ENCODE measurements at regions not wholly inside any gene's neighbourhood (a gene's known extent, or its start where the extent isn't known, plus 50 kb on each side); places are given as distances from the start of the nearest gene placed in this dataset.

GRCh38 chr5:167378894-167379723, 912.3 kb upstream of the WWC1 start:
- Histone ChIP-seq H3K79me2 (ENCODE audit: insufficient read depth, low read length) (no peaks in the 10 kb centered on the region), H3K36me3 (replicated peaks in 1 of 2; ENCODE audit: control insufficient read depth in 1 of 2, insufficient read depth in 2 of 2, low read length in 2 of 2) (no peaks in the 10 kb centered on the region), H3K4me3 (replicated peaks in 1 of 3; ENCODE audit: low read depth in 2 of 3, low read length in 3 of 3) (no peak overlapping the region), H3K9me3 (replicated peaks in 1 of 2; ENCODE audit: control insufficient read depth in 1 of 2, insufficient read depth in 1 of 2, low read length in 2 of 2) (no peaks in the 10 kb centered on the region), H3K4me1 (ENCODE audit: control insufficient read depth in 1 of 2, insufficient read depth in 2 of 2, low read length in 2 of 2) (no peaks in the 10 kb centered on the region), H2AFZ (ENCODE audit: insufficient read depth, low read depth, low read length, poor library complexity, severe bottlenecking) (no peak overlapping the region), H3K9ac (ENCODE audit: insufficient read depth, low read length, poor library complexity, severe bottlenecking) (no peak overlapping the region), H3K27me3 (ENCODE audit: control insufficient read depth in 2 of 2, insufficient read depth in 2 of 2, low read length in 2 of 2) (no peaks in the 10 kb centered on the region), H3K4me2 (replicated peaks; ENCODE audit: extremely low read depth, low read length, poor library complexity, severe bottlenecking) (no peak overlapping the region), H3K27ac (ENCODE audit: low read depth in 1 of 2, low read length in 2 of 2) (no peak overlapping the region), H4K20me1 (ENCODE audit: insufficient read depth, low read length) (no peaks in the 10 kb centered on the region)
- Mint-ChIP-seq H3K27ac (no peak overlapping the region), H3K9me3 (peaks cover 0 to 2% (median 0%) of the 10 kb centered on the region in 7 donors), H3K4me1 (no peaks in the 10 kb centered on the region), H3K4me3 (no peak overlapping the region), H3K27me3 (ENCODE audit: low read depth in 3 of 3) (peaks cover 0 to 1% (median 0%) of the 10 kb centered on the region in 3 donors), H3K36me3 (no peaks in the 10 kb centered on the region)
- WGBS (ENCODE audit: insufficient coverage), result 100% methylated on average over 1 of the region's 9 CpGs
- no peak for DNase-seq
- TF ChIP-seq CTCF (IDR thresholded peaks at IDR 0.05), result no peak
- intact Hi-C loops (cut with micrococcal nuclease), result no loop called here

- H4K20me1 ChIP-seq (ENCODE audit: insufficient read depth, low read length), result no peaks in the 10 kb centered on the region
- no peaks in the 10 kb centered on the region for H3K79me2 ChIP-seq (ENCODE audit: insufficient read depth, low read length)
- H3K36me3 ChIP-seq (replicated peaks in 1 of 2; ENCODE audit: control insufficient read depth in 1 of 2, insufficient read depth in 2 of 2, low read length in 2 of 2), result no peaks in the 10 kb centered on the region
- Mint-ChIP-seq H3K27me3 (ENCODE audit: low read depth in 3 of 3) (peaks cover 0 to 1% (median 0%) of the 10 kb centered on the region in 3 donors), H3K4me3 (no peak overlapping the region), H3K9me3 (peaks cover 0 to 1% (median 0%) of the 10 kb centered on the region in 7 donors), H3K4me1 (no peaks in the 10 kb centered on the region), H3K36me3 (no peaks in the 10 kb centered on the region), H3K27ac (no peak overlapping the region)
- no peak overlapping the region for H3K27ac ChIP-seq (ENCODE audit: low read depth in 1 of 2, low read length in 2 of 2)
- H3K4me3 ChIP-seq (replicated peaks in 1 of 3; ENCODE audit: low read depth in 2 of 3, low read length in 3 of 3), result no peak overlapping the region
- DNase-seq, result no peak
- no peaks in the 10 kb centered on the region for H3K9me3 ChIP-seq (replicated peaks in 1 of 2; ENCODE audit: control insufficient read depth in 1 of 2, insufficient read depth in 1 of 2, low read length in 2 of 2)
- TF ChIP-seq CTCF (IDR thresholded peaks at IDR 0.05), result no peak
- H3K4me2 ChIP-seq (replicated peaks; ENCODE audit: extremely low read depth, low read length, poor library complexity, severe bottlenecking), result no peak overlapping the region
- no peaks in the 10 kb centered on the region for H3K4me1 ChIP-seq (ENCODE audit: control insufficient read depth in 1 of 2, insufficient read depth in 2 of 2, low read length in 2 of 2)
- intact Hi-C loops (cut with micrococcal nuclease), result no loop called here
- H3K27me3 ChIP-seq (ENCODE audit: control insufficient read depth in 2 of 2, insufficient read depth in 2 of 2, low read length in 2 of 2), result no peaks in the 10 kb centered on the region
- no peak overlapping the region for H3K9ac ChIP-seq (ENCODE audit: insufficient read depth, low read length, poor library complexity, severe bottlenecking)
- WGBS (ENCODE audit: insufficient coverage), result no CpG with 5 or more reads among the region's 1 CpG
- no peak overlapping the region for H2AFZ ChIP-seq (ENCODE audit: insufficient read depth, low read depth, low read length, poor library complexity, severe bottlenecking)
Observed at GRCh38 chr5:167381457-167381856, 910.0 kb upstream of the WWC1 start.

All from CD14-positive monocyte (primary cell).